GM12892 (cell line): ENCODE measurements at regions not wholly inside any gene's neighbourhood (a gene's known extent, or its start where the extent isn't known, plus 50 kb on each side); places are given as distances from the start of the nearest gene placed in this dataset.

ENCODE experiments used
- POLR2A ChIP-seq: IDR thresholded peaks from 2 replicates; pipeline ENCODE4 v1.6.1; 2011; ENCODE audit warnings: low read depth, low read length, control low read depth
- POLR2AphosphoS5 ChIP-seq: IDR thresholded peaks from 2 replicates; pipeline ENCODE4 v1.6.1; 2011; ENCODE audit warnings: low read depth, low read length, control low read depth

DNA sequence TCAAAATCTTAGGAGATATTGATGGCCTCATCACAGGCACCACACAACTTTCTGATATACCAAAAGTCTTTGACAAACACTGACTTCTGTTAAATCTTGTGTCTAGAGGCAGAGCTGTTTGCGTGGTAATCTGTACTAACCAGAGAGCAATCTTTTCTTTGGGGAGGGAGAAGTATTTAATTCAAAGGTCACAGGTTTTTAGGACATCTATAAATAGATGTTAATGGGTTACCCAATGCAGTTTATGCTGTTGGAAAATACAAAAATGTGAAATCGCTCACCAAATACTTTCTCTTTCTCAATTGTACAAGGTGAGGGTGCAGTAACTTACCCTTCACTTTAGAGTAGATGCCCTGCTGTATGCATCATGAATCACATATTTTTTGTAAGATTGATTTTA lies 510.5 kb downstream of the NSUN3 start:
- TF ChIP-seq POLR2A (no peak), POLR2AphosphoS5 (no peak)
